ENCODE measurements at regions not wholly inside any gene's neighbourhood (a gene's known extent, or its start where the extent isn't known, plus 50 kb on each side); places are given as distances from the start of the nearest gene placed in this dataset.

DNA sequence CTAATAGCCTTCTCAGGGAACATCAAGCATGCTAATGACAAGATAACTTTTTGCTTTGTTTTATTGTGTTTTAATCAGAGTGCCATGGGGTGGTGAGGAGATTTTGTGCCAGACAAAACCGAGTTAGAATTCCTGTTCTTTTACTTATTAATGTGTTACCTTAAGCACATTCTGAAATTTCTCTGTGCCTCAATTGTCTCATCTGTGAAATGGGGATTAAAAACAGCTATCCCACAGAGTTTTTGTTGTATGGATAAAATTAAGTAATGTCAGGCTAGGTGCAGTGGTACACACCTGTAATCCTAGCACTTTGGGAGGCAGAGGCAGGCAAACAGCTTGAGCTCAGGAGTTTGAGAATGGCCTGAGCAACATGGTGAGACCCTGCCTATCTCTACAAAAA, 138.0 kb downstream of the PROX1 start:
- no peak for TF ChIP-seq POLR2A (IDR thresholded peaks at IDR 0.05)
- TF ChIP-seq, protein P1, sequence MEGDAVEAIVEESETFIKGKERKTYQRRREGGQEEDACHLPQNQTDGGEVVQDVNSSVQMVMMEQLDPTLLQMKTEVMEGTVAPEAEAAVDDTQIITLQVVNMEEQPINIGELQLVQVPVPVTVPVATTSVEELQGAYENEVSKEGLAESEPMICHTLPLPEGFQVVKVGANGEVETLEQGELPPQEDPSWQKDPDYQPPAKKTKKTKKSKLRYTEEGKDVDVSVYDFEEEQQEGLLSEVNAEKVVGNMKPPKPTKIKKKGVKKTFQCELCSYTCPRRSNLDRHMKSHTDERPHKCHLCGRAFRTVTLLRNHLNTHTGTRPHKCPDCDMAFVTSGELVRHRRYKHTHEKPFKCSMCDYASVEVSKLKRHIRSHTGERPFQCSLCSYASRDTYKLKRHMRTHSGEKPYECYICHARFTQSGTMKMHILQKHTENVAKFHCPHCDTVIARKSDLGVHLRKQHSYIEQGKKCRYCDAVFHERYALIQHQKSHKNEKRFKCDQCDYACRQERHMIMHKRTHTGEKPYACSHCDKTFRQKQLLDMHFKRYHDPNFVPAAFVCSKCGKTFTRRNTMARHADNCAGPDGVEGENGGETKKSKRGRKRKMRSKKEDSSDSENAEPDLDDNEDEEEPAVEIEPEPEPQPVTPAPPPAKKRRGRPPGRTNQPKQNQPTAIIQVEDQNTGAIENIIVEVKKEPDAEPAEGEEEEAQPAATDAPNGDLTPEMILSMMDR (IDR thresholded peaks at IDR 0.05) = no peak

All from Peyer's patch (tissue), 4 donors.